H9 (cell line): ENCODE measurements at regions not wholly inside any gene's neighbourhood (a gene's known extent, or its start where the extent isn't known, plus 50 kb on each side); places are given as distances from the start of the nearest gene placed in this dataset.

Experiments
- DNase-seq: peaks from one replicate; pipeline ENCODE4 v3.0.0-alpha.2; 2017
- H2AFZ ChIP-seq: one replicate; pipeline ENCODE4 v1.6.1; 2013; ENCODE audit warnings: mild to moderate bottlenecking, low read length, control low read depth, moderate library complexity
- H2AK5ac ChIP-seq: 2 replicates; pipeline ENCODE4 v1.6.1; 2013; ENCODE audit warnings: low read length, control low read depth, mixed read lengths; ENCODE audit not compliant: insufficient read length
- H2BK120ac ChIP-seq: one replicate; pipeline ENCODE4 v1.6.1; 2013; ENCODE audit warnings: low read depth, mild to moderate bottlenecking, low read length, control low read depth, inconsistent platforms; ENCODE audit not compliant: poor library complexity, severe bottlenecking
- H2BK12ac ChIP-seq: 2 replicates; pipeline ENCODE4 v1.6.1; 2013; ENCODE audit warnings: low read length, control low read depth, mixed read lengths, low read depth; ENCODE audit not compliant: insufficient read length
- H2BK15ac ChIP-seq: 2 replicates; pipeline ENCODE4 v1.6.1; 2013; ENCODE audit warnings: low read depth, low read length, control low read depth
- H2BK20ac ChIP-seq: one replicate; pipeline ENCODE4 v1.6.1; 2013; ENCODE audit warnings: low read depth, mild to moderate bottlenecking, low read length, control low read depth, inconsistent platforms; ENCODE audit not compliant: poor library complexity, severe bottlenecking
- H2BK5ac ChIP-seq: 2 replicates; pipeline ENCODE4 v1.6.1; 2013; ENCODE audit warnings: low read length, control low read depth, mixed read lengths; ENCODE audit not compliant: insufficient read length
- H3K14ac ChIP-seq: 2 replicates; pipeline ENCODE4 v1.6.1; 2013; ENCODE audit warnings: low read length, control low read depth; ENCODE audit not compliant: insufficient read depth
- H3K18ac ChIP-seq: 2 replicates; pipeline ENCODE4 v1.6.1; 2013; ENCODE audit warnings: low read depth, mild to moderate bottlenecking, mixed read lengths, low read length, control low read depth; ENCODE audit not compliant: insufficient read length
- H3K23ac ChIP-seq: 2 replicates; pipeline ENCODE4 v1.6.1; 2013; ENCODE audit warnings: low read length, control low read depth, mixed read lengths, low read depth; ENCODE audit not compliant: insufficient read length
- H3K23me2 ChIP-seq: 2 replicates; pipeline ENCODE4 v1.6.1; 2013; ENCODE audit warnings: low read depth, mild to moderate bottlenecking, mixed read lengths, low read length, control low read depth; ENCODE audit not compliant: insufficient read length, poor library complexity, severe bottlenecking
- H3K27ac ChIP-seq: 2 replicates; pipeline ENCODE4 v1.5.1; 2013; ENCODE audit warnings: low read length, control low read depth, mixed read lengths, low read depth; ENCODE audit not compliant: insufficient read length
- H3K27me3 ChIP-seq: 2 replicates; pipeline ENCODE4 v1.6.1; 2013; ENCODE audit warnings: low read length, control low read depth, inconsistent platforms; ENCODE audit not compliant: insufficient read depth
- H3K4ac ChIP-seq: 2 replicates; pipeline ENCODE4 v1.6.1; 2013; ENCODE audit warnings: low read depth, mild to moderate bottlenecking, control low read depth, inconsistent platforms, low read length, moderate library complexity
- H3K4me1 ChIP-seq: 2 replicates; pipeline ENCODE4 v1.6.1; 2013; ENCODE audit warnings: low read length, control low read depth, inconsistent platforms; ENCODE audit not compliant: insufficient read depth
- H3K4me2 ChIP-seq: 2 replicates; pipeline ENCODE4 v1.6.1; 2013; ENCODE audit warnings: low read length, control low read depth, mixed read lengths; ENCODE audit not compliant: insufficient read length, insufficient read depth
- H3K56ac ChIP-seq: 2 replicates; pipeline ENCODE4 v1.6.1; 2013; ENCODE audit warnings: low read depth, mild to moderate bottlenecking, mixed read lengths, low read length, control low read depth; ENCODE audit not compliant: insufficient read length
- H3K79me1 ChIP-seq: 2 replicates; pipeline ENCODE4 v1.6.1; 2013; ENCODE audit warnings: low read depth, mild to moderate bottlenecking, moderate library complexity, low read length, control low read depth, inconsistent platforms; ENCODE audit not compliant: insufficient read depth, poor library complexity, severe bottlenecking
- H3K79me2 ChIP-seq: 2 replicates; pipeline ENCODE4 v1.6.1; 2013; ENCODE audit warnings: low read length, control low read depth, inconsistent platforms; ENCODE audit not compliant: insufficient read depth
- H3K9ac ChIP-seq: 2 replicates; pipeline ENCODE4 v1.6.1; 2013; ENCODE audit warnings: low read length, control low read depth, mixed read lengths; ENCODE audit not compliant: insufficient read length; ENCODE audit errors: extremely low read depth
- H3K9me3 ChIP-seq: one replicate; pipeline ENCODE4 v1.6.1; 2013; ENCODE audit warnings: low read depth, low read length, inconsistent platforms; ENCODE audit not compliant: control insufficient read depth
- H3T11ph ChIP-seq: one replicate; pipeline ENCODE4 v1.6.1; 2013; ENCODE audit warnings: mild to moderate bottlenecking, low read length, control low read depth, inconsistent platforms
- H4K20me1 ChIP-seq: one replicate; pipeline ENCODE4 v1.6.1; 2013; ENCODE audit not compliant: control insufficient read depth, insufficient read length, insufficient read depth
- H4K5ac ChIP-seq: 2 replicates; pipeline ENCODE4 v1.6.1; 2013; ENCODE audit warnings: low read depth, mild to moderate bottlenecking, mixed read lengths, low read length, control low read depth; ENCODE audit not compliant: insufficient read length
- H4K8ac ChIP-seq: replicated peaks from 2 replicates; pipeline ENCODE4 v1.6.1; 2013; ENCODE audit warnings: low read length, control low read depth, mixed read lengths, low read depth; ENCODE audit not compliant: insufficient read length
- H4K91ac ChIP-seq: 2 replicates; pipeline ENCODE4 v1.6.1; 2013; ENCODE audit warnings: low read depth, mild to moderate bottlenecking, moderate library complexity, mixed read lengths, low read length, control low read depth; ENCODE audit not compliant: insufficient read length
- H3K27ac Mint-ChIP-seq, 3 experiments: 2 replicates in 2 of 3; 3 replicates in 1 of 3; pipeline ENCODE4 v1.8.0; 2020 to 2021; ENCODE audit warnings: mixed read lengths in 3 of 3, mild to moderate bottlenecking in 1 of 3, moderate library complexity in 1 of 3
- H3K27me3 Mint-ChIP-seq: 2 replicates; pipeline ENCODE4 v1.8.0; 2021; ENCODE audit warnings: low read depth, mild to moderate bottlenecking, moderate library complexity, mixed read lengths
- H3K36me3 Mint-ChIP-seq, 3 experiments: 2 replicates in 2 of 3; 3 replicates in 1 of 3; pipeline ENCODE4 v1.8.0; 2020 to 2021; ENCODE audit warnings: low read depth in 3 of 3, mixed read lengths in 3 of 3; ENCODE audit not compliant: insufficient read depth in 1 of 3
- H3K4me1 Mint-ChIP-seq, 2 experiments: 2 replicates each; pipeline ENCODE4 v1.8.0; 2020; ENCODE audit warnings: mixed read lengths in 2 of 2
- H3K4me3 Mint-ChIP-seq, 2 experiments: 2 replicates in 1 of 2; 3 replicates in 1 of 2; pipeline ENCODE4 v1.8.0; 2020 to 2021; ENCODE audit warnings: mild to moderate bottlenecking in 2 of 2, mixed read lengths in 2 of 2, moderate library complexity in 1 of 2
- H3K9me3 Mint-ChIP-seq, 2 experiments: 2 replicates in 1 of 2; 3 replicates in 1 of 2; pipeline ENCODE4 v1.8.0; 2020; ENCODE audit warnings: mild to moderate bottlenecking in 2 of 2, mixed read lengths in 2 of 2, moderate library complexity in 1 of 2
- CTCF ChIP-seq: fragments of 200-600 bp; sonication (generic); conservative IDR thresholded peaks from 3 replicates; pipeline ENCODE4 v1.8.0; 2021; ENCODE audit warnings: antibody characterized with exemption, mild to moderate bottlenecking
- WGBS: extraction: QIAGEN DNeasy Blood & Tissue Kit; methylation state at CpG from one replicate; pipeline ENCODE4 v1.1.7; 2013; ENCODE audit warnings: missing lambda C conversion rate, low lambda C conversion rate, mixed read lengths; ENCODE audit not compliant: insufficient read length; ENCODE audit errors: extremely low coverage; 5-methylcytosine and 5-hydroxymethylcytosine counted together

- H3K36me3 Mint-ChIP-seq = peaks cover 0 to 13% (median 0%) of the 10 kb centered on the region in 3 experiments; a peak in 5 of 7 replicates
- no peak for DNase-seq
- peaks cover 4% of the 10 kb centered on the region for H3K27me3 Mint-ChIP-seq
- H3T11ph ChIP-seq = no peak overlapping the region
- H3K14ac ChIP-seq = no peak overlapping the region
- H3K4me1 ChIP-seq = no peaks in the 10 kb centered on the region
- no peak overlapping the region for H3K4me2 ChIP-seq
- no peak overlapping the region for H2BK120ac ChIP-seq
- H3K56ac ChIP-seq = no peak overlapping the region
- H3K18ac ChIP-seq = no peak overlapping the region
- no peak overlapping the region for H3K27ac ChIP-seq
- H2AK5ac ChIP-seq = no peak overlapping the region
- H2BK12ac ChIP-seq = no peak overlapping the region
- no peak overlapping the region for H4K8ac ChIP-seq
- no peak overlapping the region for H2BK20ac ChIP-seq
- H2AFZ ChIP-seq = no peak overlapping the region
- peaks cover 11 to 16% of the 10 kb centered on the region in 2 experiments for H3K9me3 Mint-ChIP-seq
- H3K4ac ChIP-seq = no peak overlapping the region
- no peaks in the 10 kb centered on the region for H3K9me3 ChIP-seq
- no peak overlapping the region for H2BK15ac ChIP-seq
- H4K5ac ChIP-seq = no peak overlapping the region
- H3K79me1 ChIP-seq = no peaks in the 10 kb centered on the region
- H3K4me3 Mint-ChIP-seq = no peak overlapping the region
- H3K27me3 ChIP-seq = no peaks in the 10 kb centered on the region
- WGBS = no CpG with 5 or more reads among the region's 6 CpGs
- H4K20me1 ChIP-seq = no peaks in the 10 kb centered on the region
- peaks cover 9 to 10% of the 10 kb centered on the region in 2 experiments for H3K4me1 Mint-ChIP-seq
- no peak for TF ChIP-seq CTCF
- no peak overlapping the region for H3K9ac ChIP-seq
- H3K23me2 ChIP-seq = no peaks in the 10 kb centered on the region
- H4K91ac ChIP-seq = no peak overlapping the region
- no peak overlapping the region for H2BK5ac ChIP-seq
- H3K79me2 ChIP-seq = no peaks in the 10 kb centered on the region
- H3K23ac ChIP-seq = no peak overlapping the region
- H3K27ac Mint-ChIP-seq = peak overlapping the region in 1 of 3 experiments; percentile 65; a peak in 1 of 7 replicates
These were observed 112.3 kb downstream of the TMPRSS5 start for GRCh38 chr11:113593698-113594308.
